ENCODE measurements at regions not wholly inside any gene's neighbourhood (a gene's known extent, or its start where the extent isn't known, plus 50 kb on each side); places are given as distances from the start of the nearest gene placed in this dataset.

GRCh38 chr6:105645156-105645555 lies 242.3 kb upstream of the PREP start:
- peak in 1 of 14 donors; percentile 30 for DNase-seq

DNA sequence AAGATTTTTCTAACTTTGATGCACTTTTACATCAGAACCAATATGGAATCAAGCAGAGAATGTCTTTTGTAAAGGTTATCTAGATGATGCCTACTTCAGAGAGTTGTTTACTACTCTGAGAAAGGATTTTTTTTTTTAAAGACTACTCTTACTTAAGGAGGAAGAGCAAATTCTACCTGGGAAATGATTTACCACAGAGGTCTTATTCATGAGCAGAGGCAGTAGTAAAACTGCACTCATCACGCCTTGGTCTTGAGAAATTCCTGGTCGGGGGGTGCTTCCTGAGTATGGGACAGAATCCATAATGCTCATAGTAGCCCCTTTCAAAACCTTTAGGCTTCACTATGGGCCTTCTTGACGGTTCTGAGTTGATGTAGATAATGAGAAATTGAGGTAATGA lies 241.8 kb upstream of the PREP start:
- no peak for DNase-seq

GRCh38 chr6:105644073-105644489 lies 241.2 kb upstream of the PREP start:
- no peak for DNase-seq

DNA sequence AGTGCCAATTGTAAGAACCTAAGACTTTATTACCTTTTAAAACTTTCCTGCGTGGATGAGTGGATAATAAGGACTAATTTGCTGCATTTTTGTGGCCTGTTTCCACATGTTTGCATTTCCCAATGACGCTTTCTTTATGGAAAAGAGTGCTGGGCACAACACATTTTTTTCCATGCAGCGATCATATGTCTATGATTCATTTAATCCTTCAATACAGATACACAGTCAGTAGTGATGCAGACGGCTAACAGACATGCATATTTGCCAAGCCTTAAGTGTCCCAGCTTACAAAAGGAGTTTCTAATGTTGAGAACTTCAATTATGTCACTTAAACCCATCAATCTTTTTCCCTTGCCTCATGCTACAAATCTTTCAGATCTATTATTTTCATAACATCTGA lies 239.8 kb upstream of the PREP start:
- DNase-seq: no peak

- no peak for DNase-seq
Measured at GRCh38 chr6:105641504-105641903, 238.6 kb upstream of the PREP start.

DNA sequence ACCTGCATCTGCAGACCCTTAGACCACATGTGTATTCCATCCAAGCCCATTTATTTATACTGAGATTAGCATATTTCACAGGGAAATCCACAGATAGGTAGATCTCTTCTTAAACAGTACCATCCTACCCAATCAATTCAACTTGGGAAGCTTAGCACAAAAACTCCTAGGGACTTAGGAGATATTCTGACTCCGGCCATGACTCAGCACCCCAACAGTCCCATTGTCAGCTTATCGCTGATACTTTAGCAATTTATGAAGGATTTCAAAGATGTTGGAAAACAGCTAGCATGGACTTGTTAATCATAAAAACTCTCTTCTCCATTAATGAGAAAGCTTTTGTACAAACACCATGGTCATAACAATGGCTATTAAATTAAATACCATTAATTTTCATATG lies 236.2 kb upstream of the PREP start:
- DNase-seq: no peak

GRCh38 chr6:105633814-105634213 lies 230.9 kb upstream of the PREP start:
- DNase-seq: no peak

DNA sequence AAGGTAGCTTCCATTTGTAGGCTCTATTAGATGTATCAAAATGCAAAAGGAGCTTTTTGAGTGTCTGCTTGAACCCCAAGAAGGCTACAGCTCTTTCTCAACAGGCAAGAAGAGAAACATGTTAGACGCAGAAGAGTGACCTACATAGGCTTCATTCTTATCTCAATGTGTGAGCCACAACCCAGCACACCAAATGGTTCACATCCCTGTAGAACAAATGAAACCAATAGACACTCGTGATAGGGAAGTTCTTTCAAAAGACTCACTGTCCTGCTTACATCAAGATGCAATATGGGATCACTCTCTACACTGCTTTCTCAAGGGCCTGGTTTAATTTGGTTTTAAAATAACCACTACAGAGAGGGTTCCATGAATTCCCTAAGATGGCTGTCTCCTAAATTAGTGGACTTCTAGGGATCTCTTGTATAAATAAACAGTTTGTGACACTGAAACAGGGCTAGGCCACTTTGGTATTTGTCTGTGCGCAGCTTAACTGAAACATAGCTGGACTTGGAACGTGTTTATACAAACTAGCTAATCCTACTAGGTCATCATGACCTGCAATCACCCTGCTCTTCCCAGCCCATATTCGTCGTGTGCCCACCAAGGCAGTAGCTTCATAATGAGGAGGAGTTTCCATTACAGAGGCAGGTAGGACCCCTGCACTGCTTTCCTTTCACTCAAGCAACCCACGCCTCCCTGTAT lies 225.4 kb upstream of the PREP start:
- no peak for DNase-seq

- no peak for DNase-seq
Measured at GRCh38 chr6:105626295-105627158, 223.6 kb upstream of the PREP start.

- no peak for DNase-seq
Measured at GRCh38 chr6:105624021-105624420, 221.1 kb upstream of the PREP start.

DNA sequence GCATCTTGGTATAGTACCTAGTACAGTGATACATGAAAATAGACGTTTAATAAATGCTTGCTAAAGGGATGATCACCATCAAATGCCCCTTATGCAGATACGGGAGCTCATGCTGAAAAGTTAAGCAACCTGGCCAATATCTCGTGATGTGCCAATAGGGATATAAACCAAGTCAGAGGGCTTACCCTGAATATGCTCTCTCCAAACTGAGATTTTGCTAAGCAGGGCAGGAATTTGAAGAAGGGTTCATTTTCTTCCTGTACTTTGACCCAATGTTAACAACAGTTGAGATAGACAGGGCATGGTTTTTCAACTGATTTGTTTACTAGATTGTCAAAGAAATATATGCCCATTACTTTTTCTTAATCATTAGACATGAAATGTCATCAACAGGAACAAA lies 219.3 kb upstream of the PREP start:
- no peak for DNase-seq

DNA sequence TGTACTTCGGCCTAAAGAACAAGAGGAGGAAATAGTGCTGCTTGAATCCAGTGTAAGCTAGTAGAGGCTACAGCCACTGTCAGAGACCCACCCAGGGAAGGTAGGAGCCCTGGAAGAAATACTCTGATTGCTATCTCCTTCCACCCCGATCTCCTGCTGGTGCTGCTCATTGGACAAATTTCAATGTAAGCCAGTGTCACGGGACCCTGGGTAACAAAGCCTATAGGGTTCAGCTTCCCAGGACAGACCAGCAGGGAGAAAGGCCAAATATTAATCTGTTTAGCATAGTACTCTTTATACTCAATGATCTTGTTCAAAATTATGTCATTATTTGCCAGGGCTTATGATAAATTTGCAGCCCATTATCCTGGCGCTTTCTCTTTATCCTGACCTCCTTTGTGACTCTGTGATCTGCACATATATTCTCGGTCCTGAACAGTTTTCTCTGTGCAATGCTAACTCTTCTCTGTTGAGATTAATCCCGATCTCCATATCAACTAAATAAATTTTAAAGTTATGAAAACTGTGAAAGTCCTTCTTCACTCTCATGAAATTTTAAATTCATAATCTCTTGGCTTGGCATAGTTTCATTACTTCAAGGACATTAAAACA lies 218.8 kb upstream of the PREP start:
- no peak for DNase-seq

- no peak for DNase-seq
Measured at GRCh38 chr6:105620878-105621277, 218.0 kb upstream of the PREP start.

DNA sequence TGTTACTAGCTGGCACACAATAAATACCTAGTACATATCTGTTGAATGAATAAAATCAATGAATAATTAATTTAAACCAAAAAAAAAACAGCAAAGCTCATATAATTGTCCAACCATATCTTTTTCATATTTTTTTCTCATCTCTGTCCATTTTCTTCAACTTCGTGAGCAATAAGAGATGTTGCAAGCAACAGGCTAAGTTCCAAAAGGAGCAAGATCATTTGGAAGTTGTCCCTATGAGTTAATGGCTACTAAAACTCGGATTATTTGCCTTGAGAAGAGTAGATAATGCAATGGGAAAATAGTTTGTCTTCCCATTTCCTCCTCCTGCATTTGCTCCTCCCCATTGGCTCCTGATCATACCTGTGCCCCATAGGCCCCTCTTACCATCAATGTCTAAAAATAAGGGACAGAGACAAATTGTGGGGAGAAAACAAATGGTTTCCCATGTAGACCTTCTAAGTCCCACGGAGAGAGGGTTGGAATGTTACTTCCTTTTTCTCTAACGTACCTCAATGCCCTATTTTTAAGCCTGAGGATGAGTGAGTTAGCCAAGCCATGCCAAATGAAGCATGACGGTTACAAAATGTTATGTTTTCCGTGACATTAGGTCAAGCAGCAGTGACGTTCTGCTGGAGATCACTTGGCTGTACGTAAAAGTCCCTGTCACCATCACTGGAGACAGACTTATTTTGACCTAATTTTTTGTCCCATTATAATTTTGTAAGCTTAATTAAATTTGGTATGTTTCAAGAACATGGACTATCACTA lies 217.3 kb upstream of the PREP start:
- no peak for DNase-seq

GRCh38 chr6:105618247-105618646 lies 215.4 kb upstream of the PREP start:
- DNase-seq: no peak

- DNase-seq: no peak
Measured at GRCh38 chr6:105616521-105616920, 213.6 kb upstream of the PREP start.

DNA sequence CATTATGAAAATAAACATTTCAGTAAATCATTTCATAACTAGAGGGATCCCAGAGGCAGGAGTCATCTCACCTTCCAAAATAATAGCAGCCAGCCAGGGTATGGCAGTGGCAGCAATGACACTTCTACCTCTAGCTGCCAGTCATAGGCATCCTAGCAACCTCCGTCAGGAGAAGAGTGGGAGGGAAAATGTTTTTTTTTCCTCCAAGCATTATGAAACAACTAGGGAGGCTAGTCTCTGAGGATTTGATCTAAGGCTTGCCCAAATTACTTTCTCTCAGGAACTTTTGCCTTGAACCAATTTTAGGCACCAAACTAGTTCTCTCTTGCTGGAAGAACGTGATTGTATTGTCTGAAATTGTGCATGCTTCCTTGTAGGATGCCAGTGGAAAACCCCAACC lies 208.7 kb upstream of the PREP start:
- DNase-seq: no peak

DNA sequence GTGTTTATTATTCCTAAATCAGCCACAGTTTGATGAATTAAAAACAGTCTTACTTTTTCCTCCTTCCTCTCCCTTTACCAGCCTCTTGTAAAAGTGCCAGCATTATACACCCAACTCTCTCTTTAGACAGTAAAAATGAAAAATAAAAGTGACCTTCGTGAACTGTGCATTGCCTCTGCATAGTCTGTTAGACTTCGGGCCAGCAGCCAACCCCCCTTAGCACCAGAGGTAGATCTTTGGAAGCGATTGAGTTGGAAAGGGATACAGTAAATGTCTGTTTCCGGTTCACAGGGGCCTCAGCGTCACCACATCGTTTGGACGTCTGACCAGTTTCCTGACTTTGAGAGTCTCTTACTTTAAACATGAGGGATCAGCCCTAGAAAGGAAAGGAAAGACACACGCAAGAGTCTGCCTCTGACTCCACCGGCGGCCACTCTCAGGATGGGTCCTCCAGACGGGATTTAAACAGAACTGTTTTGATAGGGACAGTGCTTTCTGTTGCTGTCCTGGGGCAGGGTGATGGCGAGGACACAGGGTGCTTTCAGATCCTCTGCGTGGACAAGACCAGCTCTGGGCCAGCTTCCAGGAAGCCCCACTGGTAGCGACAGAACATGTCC lies 206.6 kb upstream of the PREP start:
- DNase-seq: peak in 2 of 14 donors; percentile 5 to 75

- DNase-seq: no peak
Measured at GRCh38 chr6:105608711-105609374, 206.0 kb upstream of the PREP start.

GRCh38 chr6:105607636-105608621 lies 205.0 kb upstream of the PREP start:
- peak in 1 of 14 donors; percentile 50 for DNase-seq
